SKM-1 treated with dmso at 0.1 percent for 144 hours (cell line): ENCODE measurements at regions not wholly inside any gene's neighbourhood (a gene's known extent, or its start where the extent isn't known, plus 50 kb on each side); places are given as distances from the start of the nearest gene placed in this dataset.
"Not testable (repeated sequence)": the region's sequence is repeated elsewhere in the genome, so short reads cannot be mapped to it uniquely, and the experiment has no call there.

Experiments
- DNase-seq: peaks from one replicate; lab custom pipeline; 2025; ENCODE audit not compliant: unreplicated experiment; lab: John Stamatoyannopoulos, UW

DNA sequence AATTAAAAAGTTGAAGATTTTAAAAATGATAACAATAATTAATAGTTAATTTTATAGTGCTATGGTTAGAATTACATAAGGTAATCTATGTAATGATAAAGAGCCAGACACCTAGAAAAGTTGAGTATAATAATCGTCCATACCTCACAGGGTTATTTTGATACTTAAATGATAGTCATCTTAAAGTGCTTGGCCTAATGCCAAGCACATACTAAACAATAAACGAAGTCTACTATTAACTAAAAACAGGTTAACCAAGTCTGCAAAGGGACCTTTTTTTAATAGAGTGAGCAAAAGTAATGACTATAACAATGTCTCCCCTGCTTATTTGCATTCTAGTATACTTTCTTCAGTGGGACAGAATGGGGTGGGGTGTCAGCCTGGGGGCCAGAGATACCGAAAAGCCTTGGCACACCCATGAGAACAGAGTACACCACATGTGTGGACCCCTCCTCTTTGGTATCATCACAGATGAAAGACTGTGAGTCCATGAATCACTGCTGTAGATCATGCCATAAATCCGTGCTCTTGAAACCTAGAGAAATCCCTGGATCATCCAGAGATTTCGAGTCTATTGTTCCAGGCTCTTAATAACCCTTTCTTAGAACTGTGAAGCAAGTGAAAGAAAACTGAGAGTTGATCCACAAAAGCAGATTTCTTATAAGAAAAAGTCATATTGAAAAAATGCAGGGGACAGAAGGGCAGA, 249.5 kb downstream of the PRELID2 start:
- no peak for DNase-seq

DNA sequence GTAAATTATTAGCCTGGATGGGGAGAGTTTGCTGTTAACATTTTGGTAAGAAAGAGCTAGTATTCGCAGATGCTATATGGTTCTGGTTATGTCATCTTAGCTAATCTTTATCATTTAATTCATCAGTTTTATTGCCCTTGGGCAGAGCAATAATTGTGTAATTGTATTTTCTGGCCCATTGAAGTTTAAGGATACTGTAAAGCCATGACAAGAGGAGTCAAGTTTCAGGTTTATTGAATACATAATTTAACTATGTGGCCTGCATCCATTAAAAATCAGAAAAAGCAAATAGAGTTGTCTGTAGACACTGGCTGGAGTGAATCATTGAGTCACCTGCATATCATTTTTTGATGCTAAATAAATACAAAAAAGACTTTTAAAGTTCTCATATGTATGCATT, 255.8 kb downstream of the PRELID2 start:
- DNase-seq, result no peak

DNA sequence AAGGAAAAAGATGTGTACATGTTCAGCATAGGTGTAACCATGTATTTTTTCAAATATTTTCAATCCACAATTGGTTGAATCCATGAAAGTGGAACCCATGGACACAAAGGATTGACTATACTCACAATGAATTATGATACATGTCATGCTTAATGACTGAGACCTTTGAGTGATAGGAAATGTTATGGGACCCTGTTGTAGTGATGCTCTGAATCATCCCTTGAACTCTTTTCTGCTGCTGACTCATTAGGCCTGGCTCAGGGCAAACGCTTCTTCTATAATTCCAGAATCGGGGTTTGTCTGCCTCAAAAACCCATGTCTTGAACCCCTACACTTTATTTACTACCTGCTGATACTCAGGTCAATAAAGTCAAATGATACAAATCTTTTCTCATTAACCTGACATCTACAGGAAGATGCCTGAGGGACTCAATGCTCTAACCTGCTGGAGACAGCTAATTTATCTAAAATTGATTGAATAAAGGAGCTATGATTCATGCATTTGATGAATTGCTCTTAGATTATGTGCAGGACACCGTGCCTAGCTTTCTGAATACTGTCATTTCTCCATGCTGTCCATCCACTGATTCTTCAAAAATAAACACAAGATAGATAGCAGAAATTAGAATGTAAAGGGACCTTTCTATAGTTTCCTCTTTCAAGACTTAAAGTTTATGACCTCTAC, 260.1 kb downstream of the PRELID2 start:
- no peak for DNase-seq

DNA sequence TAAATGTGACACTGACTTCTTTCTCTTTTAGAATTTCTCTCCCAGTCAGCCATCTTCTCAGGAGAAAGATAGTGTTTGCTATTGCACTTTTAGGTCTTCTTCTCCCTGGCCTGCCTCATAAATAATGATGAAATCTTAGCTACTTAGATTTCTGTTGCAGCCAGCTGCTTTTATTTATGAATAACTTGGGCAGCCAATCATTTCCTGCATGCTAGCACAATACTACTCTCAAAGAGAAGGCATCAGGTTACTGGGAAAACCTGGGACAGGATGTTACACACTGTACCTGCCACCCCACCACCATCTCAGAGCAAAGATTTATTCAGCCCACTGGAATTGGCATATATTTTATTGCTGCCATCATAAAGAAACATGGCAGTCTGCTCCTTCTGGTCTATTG, 266.6 kb downstream of the PRELID2 start:
- DNase-seq, result no peak

DNA sequence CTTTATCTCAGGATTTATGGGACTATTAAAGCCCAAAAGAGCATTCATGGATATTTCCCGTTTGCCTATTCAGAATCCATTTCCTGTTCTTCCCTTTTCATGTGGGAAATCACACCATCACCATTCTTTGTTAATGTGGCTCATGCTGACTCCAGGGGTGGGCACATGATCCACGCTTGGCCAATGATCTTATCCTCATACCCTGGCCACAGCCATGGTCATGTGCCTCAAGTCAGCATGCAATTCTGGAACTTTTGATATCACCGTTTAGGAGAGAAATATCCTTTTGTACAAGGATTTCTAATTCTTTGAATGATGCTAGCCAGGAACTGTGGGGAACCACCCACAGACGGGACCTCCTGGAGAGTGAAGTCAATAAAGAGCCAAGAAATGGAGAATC, 272.2 kb downstream of the PRELID2 start:
- no peak for DNase-seq

DNA sequence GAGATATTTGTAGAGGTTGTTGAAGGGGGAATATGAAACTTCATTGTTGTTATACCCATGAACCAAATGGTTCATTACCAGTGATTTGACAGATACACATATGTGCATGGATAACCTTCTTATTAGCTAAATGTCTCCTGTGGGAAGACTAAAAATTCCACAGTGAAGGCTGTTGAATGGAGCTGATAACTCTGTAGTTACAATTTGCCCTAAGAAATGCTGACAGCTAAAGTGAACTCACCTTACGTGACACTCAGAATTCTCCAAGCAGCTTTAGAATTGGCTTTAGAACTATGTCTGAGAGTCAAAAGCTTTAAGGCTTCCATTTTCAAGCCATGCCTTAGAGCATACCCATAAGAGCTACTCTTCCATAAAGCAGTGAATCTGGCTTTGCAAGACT, 276.9 kb downstream of the PRELID2 start:
- no peak for DNase-seq

DNA sequence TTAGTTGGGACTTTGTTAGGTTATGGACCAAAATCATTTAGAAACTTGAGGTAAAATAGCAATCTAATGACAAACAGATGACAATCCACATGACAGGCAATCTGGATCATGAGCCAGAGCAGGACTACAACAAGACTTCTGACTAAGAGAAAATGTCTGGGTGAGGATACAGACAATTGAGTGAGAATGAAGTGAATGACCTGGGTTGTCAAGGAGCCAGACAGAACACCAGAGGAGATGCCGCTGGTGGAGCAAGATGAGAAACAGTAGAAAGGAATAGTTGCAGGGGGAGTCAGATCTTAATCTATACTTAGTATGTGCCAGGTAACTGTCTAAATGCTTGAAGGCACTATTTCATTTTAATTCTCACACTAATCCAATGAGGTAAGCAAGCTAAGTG, 277.8 kb downstream of the PRELID2 start:
- no peak for DNase-seq

DNA sequence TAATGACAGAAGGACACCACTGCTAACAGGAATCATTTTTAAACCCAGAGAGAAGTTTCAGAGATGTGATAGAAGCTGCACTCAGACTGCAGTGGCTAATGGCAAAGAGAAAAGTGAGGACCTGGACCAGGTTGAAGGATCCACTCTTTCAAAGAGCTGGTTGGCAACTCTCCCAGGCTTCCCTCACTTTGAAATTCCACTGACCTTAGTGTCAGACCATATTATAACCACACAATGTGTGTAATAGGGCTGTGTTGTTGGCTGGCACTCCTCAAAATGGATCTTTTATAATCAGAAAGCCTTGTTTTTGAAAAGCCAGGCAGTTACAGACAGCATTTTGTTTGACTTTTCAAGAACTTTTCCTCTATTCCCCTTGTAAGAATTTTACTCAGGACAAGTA, 280.7 kb downstream of the PRELID2 start:
- no peak for DNase-seq

DNA sequence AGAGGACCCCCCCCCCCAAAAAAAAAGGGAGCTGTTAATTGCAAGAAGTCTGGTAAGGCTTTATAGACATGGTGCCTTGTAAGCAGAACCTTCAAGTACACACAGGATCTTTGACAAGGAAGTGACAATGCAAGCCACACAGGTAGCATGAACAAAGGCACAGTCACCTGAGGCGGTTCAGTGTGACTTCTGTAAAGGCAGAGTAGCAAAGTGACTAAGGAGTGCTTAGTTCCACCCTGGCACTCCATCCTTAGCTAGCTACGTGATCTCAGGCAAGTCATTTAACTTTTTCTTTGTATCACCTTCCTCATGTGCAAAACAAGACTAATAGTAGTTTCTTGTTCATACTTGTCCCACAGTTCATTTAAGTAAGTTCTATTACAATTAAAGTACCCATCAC, 282.0 kb downstream of the PRELID2 start:
- DNase-seq, result no peak

DNA sequence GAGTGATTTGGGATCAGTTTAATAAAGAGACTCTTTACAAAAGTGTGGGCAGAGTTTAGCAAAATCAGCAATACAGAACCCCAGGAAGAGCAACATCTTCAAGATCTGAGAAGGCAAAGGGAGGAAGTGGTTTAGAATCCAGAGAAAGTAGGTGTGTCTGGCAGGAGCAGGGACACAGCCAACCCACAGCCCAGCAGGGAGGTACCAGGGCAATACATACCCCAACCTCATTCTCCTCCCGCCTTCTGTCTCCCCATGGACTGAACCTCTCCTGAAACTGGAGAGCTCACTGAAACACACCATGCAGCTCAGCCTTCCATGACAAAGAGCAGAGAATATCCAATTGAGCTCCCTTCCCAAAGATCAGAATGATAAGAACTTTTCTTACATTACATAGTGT, 283.4 kb downstream of the PRELID2 start:
- no peak for DNase-seq

DNA sequence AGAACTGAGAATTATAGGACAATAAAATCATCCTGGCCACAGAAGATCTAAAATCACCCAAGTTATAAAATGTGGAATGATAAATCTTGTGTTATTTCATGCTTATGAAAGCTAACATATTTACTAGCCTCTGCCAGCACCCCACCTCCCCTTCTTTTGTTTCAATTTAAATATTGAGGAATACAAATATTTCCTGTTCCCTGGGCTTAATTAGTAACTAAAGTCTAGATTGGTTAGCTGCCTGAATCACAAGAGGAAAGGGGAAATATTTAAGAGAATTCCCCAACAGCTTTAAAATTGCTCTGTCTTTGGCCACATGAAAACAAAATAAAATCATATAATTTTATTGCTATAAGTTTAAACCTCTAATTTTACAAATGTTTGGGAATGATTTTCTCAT, 287.0 kb downstream of the PRELID2 start:
- DNase-seq, result no peak

DNA sequence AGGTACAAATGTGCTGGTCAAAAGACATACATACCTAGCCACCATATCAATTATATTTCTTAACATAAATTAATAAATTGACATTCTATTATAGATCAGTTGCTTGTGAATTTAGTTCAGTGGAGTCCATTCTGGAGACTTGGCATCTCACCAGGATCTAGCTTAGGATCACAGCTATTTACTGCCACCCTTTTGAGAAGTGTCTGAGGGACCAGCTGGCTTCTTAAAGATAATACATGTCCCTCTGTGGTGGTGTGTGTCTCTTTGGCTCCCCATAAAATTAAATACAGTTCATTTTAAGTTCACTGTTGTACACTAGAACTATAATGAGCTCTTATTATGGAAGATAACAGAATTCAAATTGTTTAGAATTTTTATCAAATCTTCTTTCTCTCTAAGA, 290.7 kb downstream of the PRELID2 start:
- DNase-seq, result no peak

DNA sequence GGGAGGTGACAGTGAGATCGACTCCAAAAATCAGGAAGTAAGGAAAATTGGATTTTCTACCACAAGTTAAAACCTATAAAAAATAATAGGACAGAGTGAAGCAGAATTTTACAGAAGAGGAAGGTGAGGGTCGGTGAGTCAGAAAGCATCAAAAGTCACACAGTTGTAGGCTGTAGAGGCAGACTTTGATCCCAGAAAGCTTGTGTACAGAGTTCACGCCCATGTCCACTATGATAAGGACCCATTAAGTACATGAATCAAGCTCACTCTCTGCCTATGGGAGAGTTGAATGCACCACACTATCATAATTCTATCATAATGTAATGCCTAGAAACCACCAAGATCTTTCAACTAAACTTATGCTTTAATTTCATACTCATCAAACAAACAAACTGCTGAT, 291.2 kb downstream of the PRELID2 start:
- DNase-seq, result no peak

DNA sequence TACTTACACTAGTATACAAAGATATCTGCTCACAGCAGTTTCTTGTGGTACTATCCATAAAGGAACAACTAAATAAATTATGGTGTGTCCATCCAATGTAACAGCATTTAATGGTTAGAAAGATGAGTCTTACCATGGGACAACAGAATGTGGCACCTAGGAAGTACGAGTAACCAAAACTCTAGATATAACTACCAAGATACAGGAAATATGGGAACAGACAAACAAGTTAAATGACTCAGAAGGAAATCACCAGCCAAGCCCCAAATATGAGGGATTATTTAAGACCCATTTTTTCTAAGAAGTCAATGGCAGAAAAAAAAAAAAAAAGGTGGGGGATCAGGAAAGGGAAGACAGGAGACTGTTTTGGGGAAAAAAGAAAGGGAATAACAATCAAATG, 294.8 kb downstream of the PRELID2 start:
- DNase-seq, result no peak

DNA sequence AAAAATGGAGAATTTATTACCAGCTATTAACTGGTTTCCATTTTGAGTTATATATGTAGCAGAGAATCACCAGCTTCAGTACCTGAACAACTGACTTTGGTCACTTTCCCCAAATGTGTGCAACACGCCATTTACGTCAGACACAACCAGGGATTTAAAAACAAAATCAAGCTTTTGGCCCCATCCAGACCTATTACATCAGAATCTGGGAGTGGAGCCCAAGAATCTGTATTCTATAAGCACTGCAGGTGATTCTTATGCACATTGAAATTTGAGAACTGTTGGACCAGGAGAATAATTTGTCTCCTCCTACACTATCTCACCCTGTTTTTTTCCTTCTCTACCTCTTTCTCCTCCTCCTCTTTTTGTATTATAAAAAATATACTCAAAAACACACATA, 295.9 kb downstream of the PRELID2 start:
- DNase-seq, result no peak

DNA sequence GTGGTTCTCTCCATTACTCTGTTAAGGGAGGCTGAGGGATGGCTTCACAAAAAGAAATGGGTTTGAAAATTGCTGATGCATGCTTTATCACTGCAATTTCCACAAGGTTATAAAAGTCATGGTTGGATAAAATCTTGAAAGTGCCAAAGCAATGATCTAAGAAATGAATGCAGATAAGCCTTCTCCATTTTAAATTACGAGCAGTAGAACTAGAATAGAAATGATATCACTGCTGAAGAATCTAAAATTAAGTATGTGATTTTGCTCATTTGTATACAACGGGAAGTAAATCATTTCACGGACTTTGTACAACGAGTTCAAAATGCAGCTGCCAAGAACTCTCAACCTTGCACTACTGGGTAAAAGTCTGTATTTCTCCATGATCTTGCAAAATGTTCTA, 299.0 kb downstream of the PRELID2 start:
- DNase-seq, result no peak

DNA sequence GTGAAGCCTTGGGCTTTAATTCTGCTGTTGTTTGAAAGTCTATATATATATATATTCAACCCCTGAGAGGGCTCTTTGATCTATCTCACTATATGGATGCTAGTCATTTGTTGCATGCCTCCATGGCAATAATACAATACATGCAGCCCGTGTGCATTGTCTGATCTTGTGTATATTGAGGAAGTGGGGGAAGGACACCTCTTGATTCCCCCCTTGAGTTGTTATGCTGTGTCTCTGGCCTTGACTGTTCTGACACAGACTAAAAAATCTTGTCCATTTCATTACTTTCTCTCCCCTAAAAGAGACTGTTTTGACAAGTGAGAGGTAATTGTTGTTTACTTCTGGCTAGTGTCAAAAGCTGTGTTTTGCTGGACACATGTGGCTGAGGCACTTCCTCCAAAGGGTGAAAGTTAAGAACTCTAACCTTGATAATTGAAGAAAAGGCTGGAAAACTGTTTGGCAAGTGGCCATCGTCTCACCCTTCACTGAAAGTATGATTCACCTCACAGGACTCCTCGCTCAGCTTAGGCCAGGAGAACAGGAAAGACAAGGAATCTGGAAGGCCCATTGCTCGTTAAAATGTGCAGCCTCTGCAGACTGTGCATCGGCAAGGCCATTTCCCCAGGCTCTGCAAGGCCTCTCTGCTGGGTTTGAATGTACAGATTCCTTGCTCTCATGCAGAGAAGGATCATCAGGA, 304.0 kb downstream of the PRELID2 start:
- DNase-seq, result no peak

DNA sequence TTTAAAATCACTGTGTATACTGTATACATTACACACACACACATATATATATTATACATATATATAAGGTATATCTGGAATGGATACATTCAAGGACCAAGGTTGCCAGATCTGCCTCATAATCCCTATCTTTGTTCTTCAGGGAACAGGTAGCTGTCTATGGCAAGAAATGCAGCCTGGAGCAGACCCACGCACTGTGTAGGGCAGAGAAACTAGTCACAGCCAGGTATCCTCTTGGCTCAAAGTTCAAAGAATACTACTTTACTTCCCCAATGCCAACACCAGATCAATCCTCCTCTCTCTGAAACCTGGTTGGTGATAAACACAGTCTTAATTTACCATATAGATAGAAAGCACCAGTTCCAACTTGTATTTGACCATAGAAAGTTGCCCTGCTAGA, 313.6 kb downstream of the PRELID2 start:
- no peak for DNase-seq

DNA sequence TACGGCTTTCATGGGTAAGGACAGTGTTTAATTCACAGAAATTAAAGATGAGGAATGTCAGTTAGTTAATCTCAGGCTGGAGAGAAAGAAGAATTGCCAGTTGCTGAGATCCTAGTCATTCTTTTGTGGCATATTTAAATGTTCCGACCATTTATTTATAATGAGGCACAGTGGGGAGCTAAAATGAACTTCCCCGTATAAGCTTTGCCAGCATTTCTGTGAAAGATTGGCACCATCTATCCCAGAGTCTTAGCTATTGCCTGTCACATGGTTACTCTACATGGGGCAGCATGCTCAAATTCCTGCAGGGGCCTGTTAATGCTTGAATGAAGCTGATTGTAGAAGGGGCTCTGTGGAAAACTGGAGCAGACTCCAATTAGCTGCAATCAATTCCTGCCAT, 314.1 kb downstream of the PRELID2 start:
- no peak for DNase-seq

DNA sequence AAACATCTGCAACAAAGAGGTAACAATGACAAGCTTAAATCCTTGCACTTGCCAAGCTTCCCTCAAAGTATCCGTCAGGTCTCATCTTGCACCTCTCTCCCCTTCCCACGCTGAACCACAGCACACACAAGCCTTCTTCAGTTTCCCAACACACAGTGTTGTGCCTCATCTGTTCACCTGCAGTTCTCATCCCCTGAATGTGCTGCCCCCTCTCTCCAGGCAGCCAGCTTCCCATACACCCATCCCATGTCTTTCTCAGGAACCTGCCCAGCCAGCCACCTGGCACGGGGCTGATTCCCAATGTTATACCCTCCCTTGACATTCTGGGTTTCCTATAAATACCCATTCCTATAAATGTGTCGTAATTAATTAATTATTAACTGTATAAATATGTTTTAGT, 314.8 kb downstream of the PRELID2 start:
- DNase-seq, result no peak

DNA sequence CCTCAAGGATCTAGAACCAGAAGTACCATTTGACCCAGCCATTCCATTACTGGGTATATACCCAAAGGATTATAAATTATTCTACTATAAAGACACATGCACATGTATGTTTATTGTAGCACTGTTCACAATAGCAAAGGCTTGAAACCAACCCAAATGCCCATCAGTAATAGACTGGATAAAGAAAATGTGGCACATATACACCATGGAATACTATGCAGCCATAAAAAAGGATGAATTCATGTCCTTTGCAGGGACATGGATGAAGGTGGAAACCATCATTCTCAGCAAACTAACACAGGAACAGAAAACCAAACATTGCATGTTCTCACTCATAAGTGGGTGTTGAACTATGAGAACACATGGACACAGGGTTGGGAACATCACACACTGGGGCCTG, 317.6 kb downstream of the PRELID2 start:
- DNase-seq, result not testable (repeated sequence)

DNA sequence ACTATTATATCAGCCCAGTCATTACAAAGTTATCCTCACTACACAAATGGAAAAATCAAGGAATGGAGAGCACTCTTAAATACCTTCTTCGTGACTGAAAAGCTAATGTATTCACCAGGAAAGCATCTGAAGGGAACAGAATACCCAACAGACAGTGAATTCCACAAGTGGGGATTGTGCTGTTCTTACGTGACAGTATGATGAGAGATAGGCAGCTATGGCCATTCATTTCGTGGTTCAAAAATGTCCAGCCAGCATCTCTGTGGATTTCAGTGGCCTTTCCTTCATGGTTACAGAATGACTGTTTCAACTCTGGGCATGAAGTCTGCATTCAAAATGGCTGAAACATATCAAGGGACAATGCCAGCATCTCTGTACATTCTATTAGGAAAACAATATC, 323.8 kb downstream of the PRELID2 start:
- DNase-seq, result no peak
